ENCODE measurements at regions not wholly inside any gene's neighbourhood (a gene's known extent, or its start where the extent isn't known, plus 50 kb on each side); places are given as distances from the start of the nearest gene placed in this dataset.

DNA sequence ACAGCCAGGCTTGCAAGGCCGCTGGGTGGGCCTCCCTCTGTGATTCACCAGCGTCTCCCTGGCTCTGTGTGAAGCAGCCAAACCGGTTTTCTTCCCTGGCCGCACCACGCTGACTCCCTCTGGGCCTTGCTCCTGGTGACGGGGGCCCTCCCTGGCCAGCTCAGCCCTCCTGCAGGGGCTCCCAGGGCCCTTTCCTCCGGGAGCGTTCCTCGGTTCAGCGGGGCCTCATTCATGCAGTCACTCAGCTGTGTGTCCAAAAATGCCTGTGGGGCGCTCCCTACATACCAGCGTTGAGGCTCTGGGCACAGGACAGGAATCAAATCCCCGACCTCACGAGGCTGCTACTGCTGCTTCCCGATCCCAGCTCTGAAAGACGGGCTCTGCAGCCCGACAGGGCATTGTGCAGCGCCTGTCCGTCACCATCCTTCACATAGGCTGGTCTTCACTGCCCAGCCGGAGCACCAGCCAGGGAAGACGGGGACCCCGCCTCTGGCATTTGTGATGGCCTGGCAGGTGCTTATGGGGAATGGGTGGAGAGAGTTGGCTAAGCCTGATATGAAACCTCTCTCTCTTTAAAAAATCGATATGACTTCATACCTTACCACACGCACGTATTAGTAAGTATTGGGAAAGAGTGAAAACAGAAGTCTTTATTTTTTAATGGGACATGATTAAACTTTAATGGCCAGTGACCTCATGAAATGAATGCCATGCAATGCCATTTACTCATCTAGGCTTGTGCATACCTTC lies 110.0 kb upstream of the SHH start:
- no peak overlapping the region for H2AFZ ChIP-seq (ENCODE audit: low read length)
- peaks cover 16% of the 10 kb centered on the region for H3K4me1 ChIP-seq (ENCODE audit: insufficient read depth, low read length)
- intact Hi-C loops (cut with micrococcal nuclease; ENCODE audit: unreplicated experiment): no loop called here
- no peaks in the 10 kb centered on the region for H3K9me3 ChIP-seq (ENCODE audit: low read length)
- no TSS peak for BruUV-seq (replicated peaks)
- no peaks in the 10 kb centered on the region for H3K36me3 ChIP-seq (replicated peaks in 1 of 2; ENCODE audit: control insufficient read depth in 1 of 2, insufficient read depth in 2 of 2, low read length in 2 of 2)
- FAIRE-seq (no peak), DNase-seq (ENCODE audit: low spot score) (no peak), ATAC-seq (no peak)
- no peak overlapping the region for H3K9ac ChIP-seq (ENCODE audit: insufficient read depth, low read depth, low read length)
- H3K27me3 ChIP-seq (ENCODE audit: control insufficient read depth in 1 of 2, insufficient read depth in 2 of 2, low read length in 2 of 2): peaks cover 1 to 62% of the 10 kb centered on the region in 2 experiments
- no peaks in the 10 kb centered on the region for H4K20me1 ChIP-seq (ENCODE audit: insufficient read depth, low read length)
- ChIA-PET CTCF (ENCODE audit: low intra/inter-chr PET ratio, low total read pairs) (no interaction called here), POLR2A (no interaction called here)
- H3K79me2 ChIP-seq (ENCODE audit: insufficient read depth, low read length): no peaks in the 10 kb centered on the region
- in situ Hi-C loops (cut with HindIII; ENCODE audit: extremely low pct_ligation_motif_present, low pct_unique_long_range_greater_than_20kb): no loop called here
- no peak overlapping the region for H3K4me2 ChIP-seq (ENCODE audit: low read depth, low read length)
- H3K4me3 ChIP-seq (replicated peaks in 1 of 3; ENCODE audit: insufficient read depth in 1 of 3, low read depth in 2 of 3, low read length in 3 of 3): no peak overlapping the region
- 41% methylated on average over 15 of the region's 25 CpGs for WGBS (ENCODE audit: low lambda C conversion rate)
- H3K27ac ChIP-seq (ENCODE audit: extremely low read length, insufficient read depth, low read length): no peak overlapping the region
- TF ChIP-seq DNMT3B (CRISPR knock-in tag; conservative IDR thresholded peaks at IDR 0.05) (no peak), RBAK (CRISPR knock-in tag; IDR thresholded peaks at IDR 0.05) (no peak), NFYC (CRISPR knock-in tag; IDR thresholded peaks at IDR 0.05) (no peak), MAFG (CRISPR knock-in tag; IDR thresholded peaks at IDR 0.05) (no peak), ZNF652 (CRISPR knock-in tag; IDR thresholded peaks at IDR 0.05; ENCODE audit: borderline replicate concordance, low read depth) (no peak)
- TF ChIP-seq, protein P1, sequence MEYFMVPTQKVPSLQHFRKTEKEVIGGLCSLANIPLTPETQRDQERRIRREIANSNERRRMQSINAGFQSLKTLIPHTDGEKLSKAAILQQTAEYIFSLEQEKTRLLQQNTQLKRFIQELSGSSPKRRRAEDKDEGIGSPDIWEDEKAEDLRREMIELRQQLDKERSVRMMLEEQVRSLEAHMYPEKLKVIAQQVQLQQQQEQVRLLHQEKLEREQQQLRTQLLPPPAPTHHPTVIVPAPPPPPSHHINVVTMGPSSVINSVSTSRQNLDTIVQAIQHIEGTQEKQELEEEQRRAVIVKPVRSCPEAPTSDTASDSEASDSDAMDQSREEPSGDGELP (IDR thresholded peaks at IDR 0.05; ENCODE audit: borderline replicate concordance, low read depth): no peak
- TF ChIP-seq, protein P2, sequence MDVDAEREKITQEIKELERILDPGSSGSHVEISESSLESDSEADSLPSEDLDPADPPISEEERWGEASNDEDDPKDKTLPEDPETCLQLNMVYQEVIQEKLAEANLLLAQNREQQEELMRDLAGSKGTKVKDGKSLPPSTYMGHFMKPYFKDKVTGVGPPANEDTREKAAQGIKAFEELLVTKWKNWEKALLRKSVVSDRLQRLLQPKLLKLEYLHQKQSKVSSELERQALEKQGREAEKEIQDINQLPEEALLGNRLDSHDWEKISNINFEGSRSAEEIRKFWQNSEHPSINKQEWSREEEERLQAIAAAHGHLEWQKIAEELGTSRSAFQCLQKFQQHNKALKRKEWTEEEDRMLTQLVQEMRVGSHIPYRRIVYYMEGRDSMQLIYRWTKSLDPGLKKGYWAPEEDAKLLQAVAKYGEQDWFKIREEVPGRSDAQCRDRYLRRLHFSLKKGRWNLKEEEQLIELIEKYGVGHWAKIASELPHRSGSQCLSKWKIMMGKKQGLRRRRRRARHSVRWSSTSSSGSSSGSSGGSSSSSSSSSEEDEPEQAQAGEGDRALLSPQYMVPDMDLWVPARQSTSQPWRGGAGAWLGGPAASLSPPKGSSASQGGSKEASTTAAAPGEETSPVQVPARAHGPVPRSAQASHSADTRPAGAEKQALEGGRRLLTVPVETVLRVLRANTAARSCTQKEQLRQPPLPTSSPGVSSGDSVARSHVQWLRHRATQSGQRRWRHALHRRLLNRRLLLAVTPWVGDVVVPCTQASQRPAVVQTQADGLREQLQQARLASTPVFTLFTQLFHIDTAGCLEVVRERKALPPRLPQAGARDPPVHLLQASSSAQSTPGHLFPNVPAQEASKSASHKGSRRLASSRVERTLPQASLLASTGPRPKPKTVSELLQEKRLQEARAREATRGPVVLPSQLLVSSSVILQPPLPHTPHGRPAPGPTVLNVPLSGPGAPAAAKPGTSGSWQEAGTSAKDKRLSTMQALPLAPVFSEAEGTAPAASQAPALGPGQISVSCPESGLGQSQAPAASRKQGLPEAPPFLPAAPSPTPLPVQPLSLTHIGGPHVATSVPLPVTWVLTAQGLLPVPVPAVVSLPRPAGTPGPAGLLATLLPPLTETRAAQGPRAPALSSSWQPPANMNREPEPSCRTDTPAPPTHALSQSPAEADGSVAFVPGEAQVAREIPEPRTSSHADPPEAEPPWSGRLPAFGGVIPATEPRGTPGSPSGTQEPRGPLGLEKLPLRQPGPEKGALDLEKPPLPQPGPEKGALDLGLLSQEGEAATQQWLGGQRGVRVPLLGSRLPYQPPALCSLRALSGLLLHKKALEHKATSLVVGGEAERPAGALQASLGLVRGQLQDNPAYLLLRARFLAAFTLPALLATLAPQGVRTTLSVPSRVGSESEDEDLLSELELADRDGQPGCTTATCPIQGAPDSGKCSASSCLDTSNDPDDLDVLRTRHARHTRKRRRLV (CRISPR knock-in tag; IDR thresholded peaks at IDR 0.05): no peak
- TF ChIP-seq, protein P3, sequence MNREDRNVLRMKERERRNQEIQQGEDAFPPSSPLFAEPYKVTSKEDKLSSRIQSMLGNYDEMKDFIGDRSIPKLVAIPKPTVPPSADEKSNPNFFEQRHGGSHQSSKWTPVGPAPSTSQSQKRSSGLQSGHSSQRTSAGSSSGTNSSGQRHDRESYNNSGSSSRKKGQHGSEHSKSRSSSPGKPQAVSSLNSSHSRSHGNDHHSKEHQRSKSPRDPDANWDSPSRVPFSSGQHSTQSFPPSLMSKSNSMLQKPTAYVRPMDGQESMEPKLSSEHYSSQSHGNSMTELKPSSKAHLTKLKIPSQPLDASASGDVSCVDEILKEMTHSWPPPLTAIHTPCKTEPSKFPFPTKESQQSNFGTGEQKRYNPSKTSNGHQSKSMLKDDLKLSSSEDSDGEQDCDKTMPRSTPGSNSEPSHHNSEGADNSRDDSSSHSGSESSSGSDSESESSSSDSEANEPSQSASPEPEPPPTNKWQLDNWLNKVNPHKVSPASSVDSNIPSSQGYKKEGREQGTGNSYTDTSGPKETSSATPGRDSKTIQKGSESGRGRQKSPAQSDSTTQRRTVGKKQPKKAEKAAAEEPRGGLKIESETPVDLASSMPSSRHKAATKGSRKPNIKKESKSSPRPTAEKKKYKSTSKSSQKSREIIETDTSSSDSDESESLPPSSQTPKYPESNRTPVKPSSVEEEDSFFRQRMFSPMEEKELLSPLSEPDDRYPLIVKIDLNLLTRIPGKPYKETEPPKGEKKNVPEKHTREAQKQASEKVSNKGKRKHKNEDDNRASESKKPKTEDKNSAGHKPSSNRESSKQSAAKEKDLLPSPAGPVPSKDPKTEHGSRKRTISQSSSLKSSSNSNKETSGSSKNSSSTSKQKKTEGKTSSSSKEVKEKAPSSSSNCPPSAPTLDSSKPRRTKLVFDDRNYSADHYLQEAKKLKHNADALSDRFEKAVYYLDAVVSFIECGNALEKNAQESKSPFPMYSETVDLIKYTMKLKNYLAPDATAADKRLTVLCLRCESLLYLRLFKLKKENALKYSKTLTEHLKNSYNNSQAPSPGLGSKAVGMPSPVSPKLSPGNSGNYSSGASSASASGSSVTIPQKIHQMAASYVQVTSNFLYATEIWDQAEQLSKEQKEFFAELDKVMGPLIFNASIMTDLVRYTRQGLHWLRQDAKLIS (CRISPR knock-in tag; IDR thresholded peaks at IDR 0.05): no peak
- TF ChIP-seq, protein P4, sequence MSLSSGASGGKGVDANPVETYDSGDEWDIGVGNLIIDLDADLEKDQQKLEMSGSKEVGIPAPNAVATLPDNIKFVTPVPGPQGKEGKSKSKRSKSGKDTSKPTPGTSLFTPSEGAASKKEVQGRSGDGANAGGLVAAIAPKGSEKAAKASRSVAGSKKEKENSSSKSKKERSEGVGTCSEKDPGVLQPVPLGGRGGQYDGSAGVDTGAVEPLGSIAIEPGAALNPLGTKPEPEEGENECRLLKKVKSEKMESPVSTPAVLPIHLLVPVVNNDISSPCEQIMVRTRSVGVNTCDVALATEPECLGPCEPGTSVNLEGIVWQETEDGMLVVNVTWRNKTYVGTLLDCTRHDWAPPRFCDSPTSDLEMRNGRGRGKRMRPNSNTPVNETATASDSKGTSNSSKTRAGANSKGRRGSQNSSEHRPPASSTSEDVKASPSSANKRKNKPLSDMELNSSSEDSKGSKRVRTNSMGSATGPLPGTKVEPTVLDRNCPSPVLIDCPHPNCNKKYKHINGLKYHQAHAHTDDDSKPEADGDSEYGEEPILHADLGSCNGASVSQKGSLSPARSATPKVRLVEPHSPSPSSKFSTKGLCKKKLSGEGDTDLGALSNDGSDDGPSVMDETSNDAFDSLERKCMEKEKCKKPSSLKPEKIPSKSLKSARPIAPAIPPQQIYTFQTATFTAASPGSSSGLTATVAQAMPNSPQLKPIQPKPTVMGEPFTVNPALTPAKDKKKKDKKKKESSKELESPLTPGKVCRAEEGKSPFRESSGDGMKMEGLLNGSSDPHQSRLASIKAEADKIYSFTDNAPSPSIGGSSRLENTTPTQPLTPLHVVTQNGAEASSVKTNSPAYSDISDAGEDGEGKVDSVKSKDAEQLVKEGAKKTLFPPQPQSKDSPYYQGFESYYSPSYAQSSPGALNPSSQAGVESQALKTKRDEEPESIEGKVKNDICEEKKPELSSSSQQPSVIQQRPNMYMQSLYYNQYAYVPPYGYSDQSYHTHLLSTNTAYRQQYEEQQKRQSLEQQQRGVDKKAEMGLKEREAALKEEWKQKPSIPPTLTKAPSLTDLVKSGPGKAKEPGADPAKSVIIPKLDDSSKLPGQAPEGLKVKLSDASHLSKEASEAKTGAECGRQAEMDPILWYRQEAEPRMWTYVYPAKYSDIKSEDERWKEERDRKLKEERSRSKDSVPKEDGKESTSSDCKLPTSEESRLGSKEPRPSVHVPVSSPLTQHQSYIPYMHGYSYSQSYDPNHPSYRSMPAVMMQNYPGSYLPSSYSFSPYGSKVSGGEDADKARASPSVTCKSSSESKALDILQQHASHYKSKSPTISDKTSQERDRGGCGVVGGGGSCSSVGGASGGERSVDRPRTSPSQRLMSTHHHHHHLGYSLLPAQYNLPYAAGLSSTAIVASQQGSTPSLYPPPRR (CRISPR knock-in tag; IDR thresholded peaks at IDR 0.05; ENCODE audit: borderline replicate concordance): no peak

All from HepG2 (cell line).